A549 (cell line): ENCODE measurements at regions not wholly inside any gene's neighbourhood (a gene's known extent, or its start where the extent isn't known, plus 50 kb on each side); places are given as distances from the start of the nearest gene placed in this dataset.

ENCODE experiments used
- ATAC-seq, 2 experiments: fragments of 200-7000 bp in 1 of 2; fragments of >200 bp in 1 of 2; cut with Nextera tagmentation in 1 of 2; cut with Tn5 transposase in 1 of 2; 3 replicates each; pipeline versions ENCODE4 v1.8.0 to v1.9.1; 2018 to 2020; ENCODE audit warnings: mild to moderate bottlenecking in 1 of 2, moderate library complexity in 1 of 2
- CTCF ChIA-PET: fragments of 300-600 bp; sonication (Branson Sonifier 250); formaldehyde crosslinking; extraction: SDS; loops from one replicate; lab custom pipeline; 2021; ENCODE audit warnings: antibody characterized with exemption, inconsistent platforms; lab: Yijun Ruan, JAX
- POLR2A ChIA-PET: fragments of 350-600 bp; formaldehyde crosslinking; extraction: SDS; loops from one replicate; lab custom pipeline; 2021; ENCODE audit warnings: antibody characterized with exemption, inconsistent platforms; lab: Yijun Ruan, JAX
- DNase-seq, 2 experiments: peaks; one replicate each; pipeline versions ENCODE4 v3.0.0 to v3.0.0-alpha.2; 2011 to 2016; ENCODE audit warnings: low read depth in 1 of 2, low spot score in 1 of 2
- FAIRE-seq: peaks from 2 replicates; lab custom pipeline; 2011; peaks lifted over from hg19 to GRCh38; lab: Jason Lieb, UNC
- H3K27ac ChIP-seq, 2 experiments: fragments of >200 bp; sonication (Bioruptor Twin); formaldehyde crosslinking; 3 replicates each; pipeline ENCODE4 v1.5.1; 2016 to 2017
- H3K4me1 ChIP-seq: fragments of >200 bp; sonication (Bioruptor Twin); formaldehyde crosslinking; 3 replicates; pipeline ENCODE4 v1.6.1; 2016
- H3K4me2 ChIP-seq: fragments of >200 bp; sonication (Bioruptor Twin); formaldehyde crosslinking; 3 replicates; pipeline ENCODE4 v1.6.1; 2016
- H3K4me3 ChIP-seq: fragments of >200 bp; sonication (Bioruptor Twin); formaldehyde crosslinking; 3 replicates; pipeline ENCODE4 v1.5.1; 2016
- H3K9me3 ChIP-seq: fragments of >200 bp; sonication (Bioruptor Twin); formaldehyde crosslinking; 3 replicates; pipeline ENCODE4 v1.6.1; 2016
- BHLHE40 ChIP-seq: IDR thresholded peaks from 2 replicates; pipeline ENCODE4 v1.6.1; 2012; ENCODE audit warnings: low read depth, low read length, inconsistent platforms
- EHMT2 ChIP-seq: fragments of 200-600 bp; sonication (generic); IDR thresholded peaks from 2 replicates; pipeline ENCODE4 v1.6.1; 2016; ENCODE audit warnings: antibody characterized with exemption, low read depth, mild to moderate bottlenecking, moderate library complexity
- ESRRA ChIP-seq: fragments of 150-350 bp; IDR thresholded peaks from 2 replicates; pipeline ENCODE4 v1.6.1; 2014; ENCODE audit warnings: mild to moderate bottlenecking, low read length, borderline replicate concordance
- FOSB ChIP-seq: fragments of 250-450 bp; sonication (Bioruptor Pico); IDR thresholded peaks from 2 replicates; pipeline ENCODE4 v1.5.0; 2020; ENCODE audit warnings: mild to moderate bottlenecking, moderate library complexity
- FOSL2 ChIP-seq, 2 experiments: fragments of 450-650 bp in 1 of 2; fragments of >200 bp in 1 of 2; sonication (Bioruptor Twin) in 1 of 2; formaldehyde crosslinking; IDR thresholded peaks; 2 replicates each; pipeline versions ENCODE4 v1.5.0 to v1.6.1; 2016 to 2020; ENCODE audit warnings: mild to moderate bottlenecking in 1 of 2, moderate library complexity in 1 of 2
- HDAC2 ChIP-seq: fragments of 200-600 bp; sonication (generic); IDR thresholded peaks from 2 replicates; pipeline ENCODE4 v1.6.1; 2016
- HES2 ChIP-seq: fragments of >200 bp; sonication (Bioruptor Twin); formaldehyde crosslinking; IDR thresholded peaks from 2 replicates; pipeline ENCODE4 v1.6.1; 2016
- HEYL ChIP-seq: fragments of 250-450 bp; sonication (Bioruptor Pico); IDR thresholded peaks from 2 replicates; pipeline ENCODE4 v1.8.0; 2021; ENCODE audit warnings: mild to moderate bottlenecking, moderate library complexity
- HMGXB4 ChIP-seq: fragments of 250-450 bp; sonication (Bioruptor Pico); IDR thresholded peaks from 2 replicates; pipeline ENCODE4 v1.5.0; 2021; ENCODE audit warnings: mild to moderate bottlenecking, moderate library complexity, borderline replicate concordance
- HOXB13 ChIP-seq: fragments of 250-450 bp; sonication (Bioruptor Pico); IDR thresholded peaks from 2 replicates; pipeline ENCODE4 v1.5.0; 2020; ENCODE audit warnings: low read depth, mild to moderate bottlenecking, moderate library complexity
- KDM5A ChIP-seq: fragments of 200-600 bp; sonication (generic); IDR thresholded peaks from 2 replicates; pipeline ENCODE4 v1.6.1; 2016; ENCODE audit warnings: antibody characterized with exemption, mild to moderate bottlenecking
- MYC ChIP-seq: IDR thresholded peaks from 2 replicates; pipeline ENCODE4 v1.6.1; 2012; ENCODE audit warnings: mild to moderate bottlenecking, inconsistent platforms, low read length, improper control_type of control experiment, borderline replicate concordance
- NPAS2 ChIP-seq: fragments of 250-450 bp; sonication (Bioruptor Pico); IDR thresholded peaks from 2 replicates; pipeline ENCODE4 v1.8.0; 2022; ENCODE audit warnings: mild to moderate bottlenecking, moderate library complexity, borderline replicate concordance
- RAD21 ChIP-seq, 2 experiments: fragments of >200 bp in 1 of 2; sonication (Bioruptor Twin) in 1 of 2; formaldehyde crosslinking in 1 of 2; IDR thresholded peaks in 1 of 2; conservative IDR thresholded peaks in 1 of 2; 2 replicates in 1 of 2; 3 replicates in 1 of 2; pipeline ENCODE4 v1.6.1; 2012 to 2018; ENCODE audit warnings: inconsistent platforms in 1 of 2
- RCOR1 ChIP-seq: fragments of 150-350 bp; IDR thresholded peaks from 2 replicates; pipeline ENCODE4 v1.6.1; 2014; ENCODE audit warnings: antibody characterized with exemption, low read length, low read depth
- RNF2 ChIP-seq: fragments of 200-600 bp; sonication (generic); IDR thresholded peaks from 2 replicates; pipeline ENCODE4 v1.6.1; 2016; ENCODE audit warnings: low read depth, mild to moderate bottlenecking, antibody characterized with exemption, moderate library complexity, borderline replicate concordance
- SREBF2 ChIP-seq: fragments of 450-650 bp; IDR thresholded peaks from 2 replicates; pipeline ENCODE4 v1.6.1; 2014; ENCODE audit warnings: mild to moderate bottlenecking, moderate library complexity
- TP53 ChIP-seq: fragments of 250-450 bp; sonication (Bioruptor Pico); IDR thresholded peaks from 2 replicates; pipeline ENCODE4 v1.5.0; 2021; ENCODE audit warnings: mild to moderate bottlenecking, moderate library complexity
- ZSCAN20 ChIP-seq: fragments of 250-450 bp; sonication (Bioruptor Pico); IDR thresholded peaks from 2 replicates; pipeline ENCODE4 v1.8.0; 2022; ENCODE audit warnings: mild to moderate bottlenecking, moderate library complexity
- WGBS: methylation state at CpG from one replicate; pipeline ENCODE4 v1.1.6; 2017; ENCODE audit errors: missing lambda C conversion rate; 5-methylcytosine and 5-hydroxymethylcytosine counted together
- TF ChIP-seq, protein P1 (sequence below): fragments of 150-350 bp; IDR thresholded peaks from 2 replicates; pipeline ENCODE4 v1.6.1; 2014; ENCODE audit warnings: low read depth, mild to moderate bottlenecking, low read length

DNA sequence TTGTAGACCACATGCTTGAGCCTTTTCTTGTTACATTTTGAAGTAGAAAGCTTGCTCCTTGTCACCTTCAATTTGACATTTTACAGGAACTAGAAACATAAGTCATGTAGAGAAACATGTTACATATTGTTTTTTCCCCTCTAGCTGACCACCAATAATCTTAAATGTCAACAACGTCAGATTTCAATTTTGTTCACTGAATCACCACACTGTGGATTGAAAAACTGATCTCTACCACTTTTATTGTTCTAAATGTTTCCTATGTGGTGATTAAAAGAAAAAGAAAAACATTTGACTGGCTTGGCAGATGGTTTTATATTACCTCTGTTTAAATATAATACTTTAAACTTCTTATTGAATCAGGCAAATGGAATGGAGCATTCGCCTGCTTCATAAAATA is 87.7 kb downstream of the DSEL start:
- FAIRE-seq (no peak), DNase-seq (no peak), ATAC-seq (no peak)
- Histone ChIP-seq H3K4me1 (0 out of 3 replicates have a peak, but pooled peaks cover 3% of the 10 kb centered on the region), H3K4me3 (no peak overlapping the region), H3K9me3 (no peaks in the 10 kb centered on the region), H3K27ac (no peak overlapping the region), H3K4me2 (no peak overlapping the region)
- TF ChIP-seq FOSL2 (IDR thresholded peaks at IDR 0.05) (no peak), FOSL2 (CRISPR knock-in tag; IDR thresholded peaks at IDR 0.05) (no peak), ZSCAN20 (no peak), NPAS2 (CRISPR knock-in tag) (no peak), RCOR1 (no peak), EHMT2 (no peak), MYC (no peak), HMGXB4 (no peak)
- POLR2A ChIA-PET = no interaction called here
- CTCF ChIA-PET = interaction anchor here (1.0 kb wide), 1 partner anchor 9 kb away, joined by 4 read pairs; no protein-coding TSS in a partner anchor
- 9% methylated on average over 2 of the region's 2 CpGs for WGBS

- H3K4me2 ChIP-seq = no peak overlapping the region
- 0 out of 3 replicates have a peak, but pooled peaks cover 3% of the 10 kb centered on the region for H3K4me1 ChIP-seq
- WGBS = 23% methylated on average over 2 of the region's 2 CpGs
- no peak overlapping the region for H3K27ac ChIP-seq
- no peak for ATAC-seq
- FAIRE-seq = no peak
- POLR2A ChIA-PET = interaction anchor here (0.6 kb wide), 1 partner anchor 10 kb away, joined by 3 read pairs; no protein-coding TSS in a partner anchor
- H3K4me3 ChIP-seq = no peak overlapping the region
- CTCF ChIA-PET = interaction anchor here (0.6 to 1.0 kb wide), 2 partner anchors 8 to 156 kb away, joined by 3 to 4 read pairs; no protein-coding TSS in a partner anchor
- DNase-seq = no peak
- no peaks in the 10 kb centered on the region for H3K9me3 ChIP-seq
- TF ChIP-seq SREBF2 = no peak
- no peak for TF ChIP-seq BHLHE40
- no peak for TF ChIP-seq FOSB (CRISPR knock-in tag)
- TF ChIP-seq RNF2 = no peak
- TF ChIP-seq HES2 = no peak
- TF ChIP-seq, protein P1, sequence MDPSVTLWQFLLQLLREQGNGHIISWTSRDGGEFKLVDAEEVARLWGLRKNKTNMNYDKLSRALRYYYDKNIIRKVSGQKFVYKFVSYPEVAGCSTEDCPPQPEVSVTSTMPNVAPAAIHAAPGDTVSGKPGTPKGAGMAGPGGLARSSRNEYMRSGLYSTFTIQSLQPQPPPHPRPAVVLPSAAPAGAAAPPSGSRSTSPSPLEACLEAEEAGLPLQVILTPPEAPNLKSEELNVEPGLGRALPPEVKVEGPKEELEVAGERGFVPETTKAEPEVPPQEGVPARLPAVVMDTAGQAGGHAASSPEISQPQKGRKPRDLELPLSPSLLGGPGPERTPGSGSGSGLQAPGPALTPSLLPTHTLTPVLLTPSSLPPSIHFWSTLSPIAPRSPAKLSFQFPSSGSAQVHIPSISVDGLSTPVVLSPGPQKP = no peak
- no peak for TF ChIP-seq ZSCAN20
- TF ChIP-seq RAD21 (conservative IDR thresholded peaks at IDR 0.05 in 1 of 2, IDR thresholded peaks at IDR 0.05 in 1 of 2) = no peak
- no peak for TF ChIP-seq ESRRA
- TF ChIP-seq HOXB13 (CRISPR knock-in tag) = no peak
- TF ChIP-seq TP53 = no peak
- no peak for TF ChIP-seq KDM5A
- no peak for TF ChIP-seq HEYL (CRISPR knock-in tag)
Measured at GRCh38 chr18:67428158-67428557, 88.4 kb downstream of the DSEL start.

GRCh38 chr18:67426486-67426885 is 90.0 kb downstream of the DSEL start:
- DNase-seq (no peak), FAIRE-seq (no peak), ATAC-seq (no peak)
- TF ChIP-seq HDAC2 (no peak), HEYL (CRISPR knock-in tag) (no peak)
- H3K9me3 ChIP-seq = no peaks in the 10 kb centered on the region
- no peak overlapping the region for H3K4me3 ChIP-seq
- 41% methylated on average over 5 of the region's 5 CpGs for WGBS
- 0 out of 3 replicates have a peak, but pooled peaks cover 3% of the 10 kb centered on the region for H3K4me1 ChIP-seq
- H3K4me2 ChIP-seq = no peak overlapping the region
- H3K27ac ChIP-seq = no peak overlapping the region
- CTCF ChIA-PET = interaction anchor here (1.0 to 1.1 kb wide), 2 partner anchors 87 to 89 kb away, joined by 3 to 4 read pairs; no protein-coding TSS in a partner anchor
- POLR2A ChIA-PET = no interaction called here
